Spleen (tissue), 11 donors: ENCODE measurements at regions not wholly inside any gene's neighbourhood (a gene's known extent, or its start where the extent isn't known, plus 50 kb on each side); places are given as distances from the start of the nearest gene placed in this dataset.

Source experiments
- DNase-seq: peaks from one replicate; pipeline ENCODE4 v3.0.0-alpha.2; 2020
- H3K27ac ChIP-seq, 8 donors: fragments of 200-600 bp; sonication (generic) in 7 of 8; 1 replicate in 4 of 8; 2 replicates in 4 of 8; pipeline versions ENCODE4 v1.5.0 to v1.8.0; 2016 to 2021; ENCODE audit warnings: inconsistent platforms in 4 of 8, mild to moderate bottlenecking in 4 of 8, moderate library complexity in 1 of 8
- H3K27me3 ChIP-seq, 7 donors: fragments of 200-600 bp; sonication (generic) in 6 of 7; replicated peaks in 1 of 7; 1 replicate in 4 of 7; 2 replicates in 3 of 7; pipeline versions ENCODE4 v1.5.0 to v1.8.0; 2016 to 2021; ENCODE audit warnings: inconsistent platforms in 3 of 7, mild to moderate bottlenecking in 1 of 7
- H3K36me3 ChIP-seq, 6 donors: fragments of 200-600 bp; sonication (generic) in 5 of 6; 1 replicate in 4 of 6; 2 replicates in 2 of 6; pipeline versions ENCODE4 v1.5.0 to v1.8.0; 2016 to 2021; ENCODE audit warnings: inconsistent platforms in 2 of 6
- H3K4me1 ChIP-seq, 6 donors: fragments of 200-600 bp; sonication (generic) in 5 of 6; 1 replicate in 3 of 6; 2 replicates in 3 of 6; pipeline versions ENCODE4 v1.5.0 to v1.8.0; 2016 to 2021; ENCODE audit warnings: inconsistent platforms in 3 of 6
- H3K4me3 ChIP-seq, 8 donors: fragments of 200-600 bp; sonication (generic) in 7 of 8; 1 replicate in 4 of 8; 2 replicates in 4 of 8; pipeline versions ENCODE4 v1.5.0 to v1.8.0; 2016 to 2021; ENCODE audit warnings: inconsistent platforms in 4 of 8, mild to moderate bottlenecking in 4 of 8, moderate library complexity in 2 of 8
- H3K9me3 ChIP-seq, 8 donors: fragments of 200-600 bp; sonication (generic) in 7 of 8; 1 replicate in 4 of 8; 2 replicates in 4 of 8; pipeline versions ENCODE4 v1.5.0 to v1.8.0; 2016 to 2021; ENCODE audit warnings: inconsistent platforms in 4 of 8
- CTCF ChIP-seq, 11 experiments: fragments of 200-600 bp in 7 of 11; fragments of 450-650 bp in 4 of 11; sonication (generic) in 4 of 11; IDR thresholded peaks in 8 of 11; conservative IDR thresholded peaks in 3 of 11; 1 replicate in 7 of 11; 2 replicates in 4 of 11; pipeline versions ENCODE4 v1.4.0 to v1.8.0; 2016 to 2021; ENCODE audit warnings: antibody characterized with exemption in 11 of 11, inconsistent platforms in 4 of 11, mild to moderate bottlenecking in 1 of 11
- POLR2A ChIP-seq, 3 donors: fragments of 450-650 bp; IDR thresholded peaks; one replicate each; pipeline ENCODE4 v1.5.1; 2017; ENCODE audit warnings: antibody characterized with exemption in 3 of 3, mild to moderate bottlenecking in 1 of 3
- POLR2AphosphoS5 ChIP-seq, 3 donors: sonication (generic); formaldehyde crosslinking; IDR thresholded peaks; one replicate each; pipeline ENCODE4 v1.5.1; 2017; ENCODE audit warnings: antibody characterized with exemption in 3 of 3
- WGBS, 5 donors: extraction: QIAGEN DNeasy Blood & Tissue Kit in 3 of 5; methylation state at CpG; one replicate each; pipeline versions ENCODE4 v1.1.5 to v1.1.7; 2013 to 2018; 5-methylcytosine and 5-hydroxymethylcytosine counted together
- intact Hi-C: fragments of 100-400 bp; cut with DNase I; formaldehyde crosslinking; loops from one replicate; pipeline ENCODE4 v1.15.0; 2023; ENCODE audit warnings: low total_unique reads
- donor health status: healthy with polysubstance abuse.
- donor health status: DM: no; HTN: no; CAD: no; lungs with moderate emphysema.
- donor health status: DM: no; HTN: no; CAD: no.
- donor health status: Bipolar disorder and iron deficiency.
- donor health status: healthy.
- donor health status: DM: no; HTN: no; CAD: no.
- donor health status: DM: yes; HTN: yes; CAD: no.

DNA sequence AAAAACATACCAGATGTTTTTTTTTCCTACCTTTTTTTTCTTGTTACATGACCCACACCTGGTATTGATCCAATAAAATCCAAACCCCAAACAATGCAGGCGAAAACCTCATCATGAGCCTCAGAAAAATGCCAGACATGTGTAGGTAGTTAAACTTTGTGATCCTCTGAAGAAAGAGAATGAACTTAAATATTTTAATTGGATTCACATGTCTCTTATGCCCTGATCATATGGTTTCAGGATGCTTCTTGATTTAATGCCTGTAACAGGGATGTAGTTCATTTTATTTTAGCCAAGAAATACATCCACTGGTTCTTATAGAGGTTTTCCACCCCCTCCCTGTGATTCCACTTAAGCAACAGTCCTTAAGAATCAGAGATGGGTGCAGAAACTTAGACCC, 451.6 kb downstream of the TYW1 start:
- peaks cover 0 to 36% (median 9%) of the 10 kb centered on the region in 8 donors for H3K9me3 ChIP-seq

GRCh38 chr7:67450171-67450570, 453.5 kb downstream of the TYW1 start:
- WGBS, 5 donors: 67 to 92% (median 82%) methylated on average over 3 of the region's 3 CpGs
- Histone ChIP-seq H3K36me3 (no peaks in the 10 kb centered on the region), H3K27me3 (peaks cover 0 to 6% (median 0%) of the 10 kb centered on the region in 7 donors), H3K9me3 (peaks cover 0 to 25% (median 1%) of the 10 kb centered on the region in 8 donors), H3K4me1 (no peaks in the 10 kb centered on the region), H3K4me3 (no peak overlapping the region), H3K27ac (no peak overlapping the region)
- intact Hi-C loops: no loop called here
- TF ChIP-seq POLR2A (IDR thresholded peaks at IDR 0.05) (no peak), CTCF (IDR thresholded peaks at IDR 0.05 in 8 of 11, conservative IDR thresholded peaks at IDR 0.05 in 3 of 11) (no peak), POLR2AphosphoS5 (IDR thresholded peaks at IDR 0.05) (no peak)
- peak; percentile 12 for DNase-seq

More for the DNA sequence above, 451.6 kb downstream of the TYW1 start:
- Histone ChIP-seq H3K36me3 (no peaks in the 10 kb centered on the region), H3K27ac (no peak overlapping the region), H3K27me3 (no peaks in the 10 kb centered on the region), H3K4me1 (no peaks in the 10 kb centered on the region), H3K4me3 (no peak overlapping the region)
- WGBS, 5 donors: 70 to 84% (median 80%) methylated on average over 1 of the region's 1 CpG
- DNase-seq: no peak
- TF ChIP-seq CTCF (IDR thresholded peaks at IDR 0.05 in 8 of 11, conservative IDR thresholded peaks at IDR 0.05 in 3 of 11) (no peak), POLR2AphosphoS5 (IDR thresholded peaks at IDR 0.05) (no peak), POLR2A (IDR thresholded peaks at IDR 0.05) (no peak)
- intact Hi-C loops: no loop called here

GRCh38 chr7:67451306-67451705, 454.7 kb downstream of the TYW1 start:
- no peak for TF ChIP-seq CTCF (IDR thresholded peaks at IDR 0.05 in 8 of 11, conservative IDR thresholded peaks at IDR 0.05 in 3 of 11)
- TF ChIP-seq POLR2AphosphoS5 (IDR thresholded peaks at IDR 0.05): no peak
- TF ChIP-seq POLR2A (IDR thresholded peaks at IDR 0.05): no peak
- WGBS, 5 donors: 68 to 75% (median 72%) methylated on average over 9 of the region's 9 CpGs
- DNase-seq: no peak
- H3K27me3 ChIP-seq: peaks cover 0 to 15% (median 0%) of the 10 kb centered on the region in 7 donors
- intact Hi-C loops: no loop called here
- H3K36me3 ChIP-seq: no peaks in the 10 kb centered on the region
- peaks cover 0 to 13% (median 0%) of the 10 kb centered on the region in 8 donors for H3K9me3 ChIP-seq
- no peak overlapping the region for H3K4me3 ChIP-seq
- no peaks in the 10 kb centered on the region for H3K4me1 ChIP-seq
- no peak overlapping the region for H3K27ac ChIP-seq

- Histone ChIP-seq H3K9me3 (peaks cover 0 to 2% (median 0%) of the 10 kb centered on the region in 8 donors), H3K4me1 (no peaks in the 10 kb centered on the region), H3K4me3 (no peak overlapping the region), H3K36me3 (no peaks in the 10 kb centered on the region), H3K27me3 (peaks cover 0 to 24% (median 0%) of the 10 kb centered on the region in 7 donors), H3K27ac (no peak overlapping the region)
- TF ChIP-seq CTCF (IDR thresholded peaks at IDR 0.05 in 8 of 11, conservative IDR thresholded peaks at IDR 0.05 in 3 of 11) (no peak), POLR2A (IDR thresholded peaks at IDR 0.05) (no peak), POLR2AphosphoS5 (IDR thresholded peaks at IDR 0.05) (no peak)
- WGBS, 5 donors: 92 to 97% (median 95%) methylated on average over 6 of the region's 6 CpGs
- intact Hi-C loops: no loop called here
- no peak for DNase-seq
These were observed 455.9 kb downstream of the TYW1 start for GRCh38 chr7:67452516-67453026.
